SK-N-SH (cell line): ENCODE measurements at regions not wholly inside any gene's neighbourhood (a gene's known extent, or its start where the extent isn't known, plus 50 kb on each side); places are given as distances from the start of the nearest gene placed in this dataset.

Experiments used
- CTCF ChIA-PET: fragments of 300-600, 350-600 bp; formaldehyde crosslinking; extraction: SDS; loops from one replicate; lab custom pipeline; 2021; lab: Yijun Ruan, JAX
- POLR2A ChIA-PET: fragments of 350-600 bp; sonication (Branson Sonifier 250); formaldehyde crosslinking; extraction: SDS; loops from one replicate; lab custom pipeline; 2020; ENCODE audit warnings: antibody characterized with exemption, inconsistent platforms; lab: Yijun Ruan, JAX
- DNase-seq: peaks from one replicate; pipeline ENCODE4 v3.0.0; 2012
- H2AFZ ChIP-seq: fragments of 200-600 bp; sonication (generic); 2 replicates; pipeline ENCODE4 v1.8.1; 2016; ENCODE audit warnings: antibody characterized with exemption, mild to moderate bottlenecking, low read depth
- H3F3A ChIP-seq: fragments of 200-600 bp; sonication (generic); replicated peaks from 2 replicates; pipeline ENCODE3; 2016; ENCODE audit warnings: antibody characterized with exemption, mild to moderate bottlenecking; ENCODE audit not compliant: insufficient read depth
- H3K27ac ChIP-seq, 2 experiments: fragments of 200-500 bp in 1 of 2; fragments of 200-600 bp in 1 of 2; sonication (Bioruptor generic) in 1 of 2; sonication (generic), shearing (Covaris generic) in 1 of 2; 2 replicates each; pipeline versions ENCODE4 v1.5.1 to v1.6.1; 2014 to 2016; ENCODE audit warnings: low read depth in 2 of 2, inconsistent platforms in 1 of 2, low read length in 1 of 2, mild to moderate bottlenecking in 1 of 2, mixed read lengths in 1 of 2
- H3K27me3 ChIP-seq: fragments of 200-600 bp; sonication (generic), shearing (Covaris generic); 2 replicates; pipeline ENCODE4 v1.6.1; 2016; ENCODE audit warnings: mixed run types; ENCODE audit not compliant: insufficient read depth
- H3K36me3 ChIP-seq, 2 experiments: fragments of 200-500 bp in 1 of 2; fragments of 200-600 bp in 1 of 2; sonication (Bioruptor generic) in 1 of 2; sonication (generic) in 1 of 2; replicated peaks in 1 of 2; 2 replicates each; pipeline versions ENCODE3 to v1.5.1; 2014 to 2016; ENCODE audit warnings: low read length in 1 of 2, mild to moderate bottlenecking in 1 of 2; ENCODE audit not compliant: insufficient read depth in 2 of 2, control insufficient read depth in 1 of 2
- H3K4me1 ChIP-seq, 2 experiments: fragments of 200-500 bp in 1 of 2; fragments of 200-600 bp in 1 of 2; sonication (Bioruptor generic) in 1 of 2; sonication (generic), shearing (Covaris generic) in 1 of 2; 2 replicates each; pipeline versions ENCODE4 v1.5.1 to v1.6.1; 2014 to 2016; ENCODE audit warnings: low read depth in 1 of 2, low read length in 1 of 2, mixed run types in 1 of 2; ENCODE audit not compliant: insufficient read depth in 2 of 2, control insufficient read depth in 1 of 2
- H3K4me2 ChIP-seq: fragments of 200-600 bp; sonication (generic), shearing (Covaris generic); 2 replicates; pipeline ENCODE4 v1.6.1; 2017; ENCODE audit warnings: mixed run types
- H3K4me3 ChIP-seq, 2 experiments: fragments of 200-500 bp in 1 of 2; fragments of 200-600 bp in 1 of 2; sonication (Bioruptor generic) in 1 of 2; sonication (generic), shearing (Covaris generic) in 1 of 2; 2 replicates each; pipeline versions ENCODE4 v1.5.1 to v1.8.1; 2014 to 2016; ENCODE audit warnings: low read depth in 2 of 2, inconsistent platforms in 1 of 2, low read length in 1 of 2, mild to moderate bottlenecking in 1 of 2, mixed read lengths in 1 of 2, moderate library complexity in 1 of 2
- H3K79me2 ChIP-seq: fragments of 200-600 bp; sonication (generic); 2 replicates; pipeline ENCODE4 v1.8.1; 2017; ENCODE audit warnings: mild to moderate bottlenecking; ENCODE audit not compliant: insufficient read depth
- H3K9ac ChIP-seq: fragments of 200-600 bp; sonication (generic); 2 replicates; pipeline ENCODE4 v1.6.1; 2017; ENCODE audit warnings: mixed run types
- H3K9me2 ChIP-seq: fragments of 200-600 bp; sonication (generic); 2 replicates; pipeline ENCODE4 v1.6.1; 2017; ENCODE audit warnings: mixed run types
- H3K9me3 ChIP-seq: fragments of 200-600 bp; sonication (generic); 2 replicates; pipeline ENCODE4 v1.6.1; 2017; ENCODE audit warnings: mixed run types, mild to moderate bottlenecking, moderate library complexity
- H4K20me1 ChIP-seq: fragments of 200-600 bp; sonication (generic); 2 replicates; pipeline ENCODE4 v1.6.1; 2017; ENCODE audit warnings: mild to moderate bottlenecking, mixed run types; ENCODE audit not compliant: insufficient read depth
- FOXM1 ChIP-seq: IDR thresholded peaks from 2 replicates; pipeline ENCODE4 v1.4.0; 2012; ENCODE audit warnings: low read depth, mild to moderate bottlenecking
- GABPA ChIP-seq: IDR thresholded peaks from 2 replicates; pipeline ENCODE4 v1.4.0; 2012; ENCODE audit warnings: low read depth, mild to moderate bottlenecking
- IRF3 ChIP-seq: fragments of 150-350 bp; IDR thresholded peaks from 2 replicates; pipeline ENCODE4 v1.6.1; 2016; ENCODE audit warnings: mild to moderate bottlenecking, low read depth, low read length
- MAX ChIP-seq: IDR thresholded peaks from 2 replicates; pipeline ENCODE4 v1.4.0; 2012; ENCODE audit warnings: low read depth
- MXI1 ChIP-seq: IDR thresholded peaks from 2 replicates; pipeline ENCODE4 v1.6.1; 2012; ENCODE audit warnings: mild to moderate bottlenecking, low read depth, low read length, improper control_type of control experiment
- NFIC ChIP-seq: IDR thresholded peaks from 2 replicates; pipeline ENCODE4 v1.4.0; 2012; ENCODE audit warnings: borderline replicate concordance
- PBX3 ChIP-seq: IDR thresholded peaks from 2 replicates; pipeline ENCODE4; 2012
- REST ChIP-seq: IDR thresholded peaks from 2 replicates; pipeline ENCODE4 v1.6.1; 2012; ENCODE audit warnings: mild to moderate bottlenecking, low read depth, low read length, moderate library complexity
- TEAD4 ChIP-seq: IDR thresholded peaks from 2 replicates; pipeline ENCODE4 v1.4.0; 2012; ENCODE audit warnings: mild to moderate bottlenecking, borderline replicate concordance; ENCODE audit not compliant: insufficient read depth
- USF1 ChIP-seq: IDR thresholded peaks from 2 replicates; pipeline ENCODE4 v1.4.0; 2012; ENCODE audit warnings: low read depth, borderline replicate concordance
- WGBS: methylation state at CpG from one replicate; pipeline ENCODE4 v1.1.6; 2017; ENCODE audit warnings: low lambda C conversion rate; 5-methylcytosine and 5-hydroxymethylcytosine counted together

- TF ChIP-seq MAX (no peak), NFIC (no peak), PBX3 (no peak), IRF3 (no peak), REST (no peak)
Measured at GRCh38 chr3:18838758-18839157, 309.6 kb upstream of the KCNH8 start (continued).

GRCh38 chr3:18837137-18837755 is 311.1 kb upstream of the KCNH8 start:
- 62% methylated on average over 3 of the region's 3 CpGs for WGBS
- Histone ChIP-seq H3K4me3 (no peak overlapping the region), H3K27me3 (no peaks in the 10 kb centered on the region), H3K4me1 (no peaks in the 10 kb centered on the region), H3K36me3 (no peaks in the 10 kb centered on the region), H2AFZ (0 out of 2 replicates have a peak overlapping the region, but pooled peaks have one; percentile 31), H4K20me1 (no peaks in the 10 kb centered on the region), H3K79me2 (no peaks in the 10 kb centered on the region), H3F3A (no peaks in the 10 kb centered on the region), H3K9me2 (no peaks in the 10 kb centered on the region), H3K27ac (no peak overlapping the region), H3K9ac (no peak overlapping the region), H3K9me3 (no peaks in the 10 kb centered on the region), H3K4me2 (no peak overlapping the region)
- no peak for DNase-seq
- CTCF ChIA-PET, result interaction anchor here (1.0 to 1.9 kb wide), 2 partner anchors 10 kb away, joined by 4 to 5 read pairs; no protein-coding TSS in a partner anchor
- POLR2A ChIA-PET, result no interaction called here
- TF ChIP-seq TEAD4, result no peak
- TF ChIP-seq USF1, result no peak
- no peak for TF ChIP-seq GABPA
- TF ChIP-seq MXI1, result no peak
- TF ChIP-seq FOXM1, result no peak
